OCI-LY1 (cell line): ENCODE measurements at regions not wholly inside any gene's neighbourhood (a gene's known extent, or its start where the extent isn't known, plus 50 kb on each side); places are given as distances from the start of the nearest gene placed in this dataset.

Experiments used
- EZH2 ChIP-seq: fragments of 200-600 bp; sonication (generic), shearing (Covaris generic); IDR thresholded peaks from 2 replicates; pipeline ENCODE4 v1.8.0; 2017; ENCODE audit warnings: borderline replicate concordance, mixed run types, mild to moderate bottlenecking, antibody characterized with exemption, low read length, moderate library complexity, mixed read lengths
- TF ChIP-seq, protein P1 (sequence below): fragments of 200-600 bp; sonication (generic), shearing (Covaris generic); IDR thresholded peaks from 2 replicates; pipeline ENCODE4 v1.5.1; 2017; ENCODE audit warnings: mild to moderate bottlenecking, antibody characterized with exemption, low read length, moderate library complexity, mixed read lengths

DNA sequence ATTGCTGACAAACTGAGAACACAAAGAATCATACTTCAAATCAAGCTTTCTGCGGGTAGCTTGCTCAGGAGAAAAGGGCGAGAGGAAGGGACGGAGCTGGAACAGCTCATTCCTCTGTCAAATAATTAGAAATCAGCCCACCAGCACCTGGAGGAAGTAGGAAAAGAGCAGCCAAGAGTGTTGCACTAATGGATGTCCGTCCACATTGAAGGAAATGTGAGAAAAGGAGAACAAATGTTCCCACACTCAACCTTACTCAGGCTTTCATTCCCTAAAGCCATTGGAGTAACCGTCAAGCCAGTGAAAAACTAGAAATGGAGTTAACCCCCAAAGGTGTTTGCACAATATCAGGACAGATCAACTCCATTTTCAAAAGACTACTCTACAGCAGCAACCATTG, 233.0 kb upstream of the PRKD1 start:
- TF ChIP-seq, protein P1, sequence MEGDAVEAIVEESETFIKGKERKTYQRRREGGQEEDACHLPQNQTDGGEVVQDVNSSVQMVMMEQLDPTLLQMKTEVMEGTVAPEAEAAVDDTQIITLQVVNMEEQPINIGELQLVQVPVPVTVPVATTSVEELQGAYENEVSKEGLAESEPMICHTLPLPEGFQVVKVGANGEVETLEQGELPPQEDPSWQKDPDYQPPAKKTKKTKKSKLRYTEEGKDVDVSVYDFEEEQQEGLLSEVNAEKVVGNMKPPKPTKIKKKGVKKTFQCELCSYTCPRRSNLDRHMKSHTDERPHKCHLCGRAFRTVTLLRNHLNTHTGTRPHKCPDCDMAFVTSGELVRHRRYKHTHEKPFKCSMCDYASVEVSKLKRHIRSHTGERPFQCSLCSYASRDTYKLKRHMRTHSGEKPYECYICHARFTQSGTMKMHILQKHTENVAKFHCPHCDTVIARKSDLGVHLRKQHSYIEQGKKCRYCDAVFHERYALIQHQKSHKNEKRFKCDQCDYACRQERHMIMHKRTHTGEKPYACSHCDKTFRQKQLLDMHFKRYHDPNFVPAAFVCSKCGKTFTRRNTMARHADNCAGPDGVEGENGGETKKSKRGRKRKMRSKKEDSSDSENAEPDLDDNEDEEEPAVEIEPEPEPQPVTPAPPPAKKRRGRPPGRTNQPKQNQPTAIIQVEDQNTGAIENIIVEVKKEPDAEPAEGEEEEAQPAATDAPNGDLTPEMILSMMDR: no peak
- no peak for TF ChIP-seq EZH2
